Erythroblast (primary cell): ENCODE measurements at regions not wholly inside any gene's neighbourhood (a gene's known extent, or its start where the extent isn't known, plus 50 kb on each side); places are given as distances from the start of the nearest gene placed in this dataset.

ENCODE experiments used
- GATA1 ChIP-seq: IDR thresholded peaks from 2 replicates; pipeline ENCODE4 v1.6.1; 2011; ENCODE audit warnings: low read depth, mild to moderate bottlenecking, control low read depth, low read length, moderate library complexity
- POLR2A ChIP-seq: IDR thresholded peaks from 2 replicates; pipeline ENCODE4 v1.6.1; 2011; ENCODE audit warnings: mild to moderate bottlenecking, low read length

GRCh38 chr2:21404827-21405625 lies 281.3 kb downstream of the TDRD15 start:
- TF ChIP-seq POLR2A, result no peak
- no peak for TF ChIP-seq GATA1
